ENCODE measurements at regions not wholly inside any gene's neighbourhood (a gene's known extent, or its start where the extent isn't known, plus 50 kb on each side); places are given as distances from the start of the nearest gene placed in this dataset.
"Not testable (repeated sequence)": the region's sequence is repeated elsewhere in the genome, so short reads cannot be mapped to it uniquely, and the experiment has no call there.

DNA sequence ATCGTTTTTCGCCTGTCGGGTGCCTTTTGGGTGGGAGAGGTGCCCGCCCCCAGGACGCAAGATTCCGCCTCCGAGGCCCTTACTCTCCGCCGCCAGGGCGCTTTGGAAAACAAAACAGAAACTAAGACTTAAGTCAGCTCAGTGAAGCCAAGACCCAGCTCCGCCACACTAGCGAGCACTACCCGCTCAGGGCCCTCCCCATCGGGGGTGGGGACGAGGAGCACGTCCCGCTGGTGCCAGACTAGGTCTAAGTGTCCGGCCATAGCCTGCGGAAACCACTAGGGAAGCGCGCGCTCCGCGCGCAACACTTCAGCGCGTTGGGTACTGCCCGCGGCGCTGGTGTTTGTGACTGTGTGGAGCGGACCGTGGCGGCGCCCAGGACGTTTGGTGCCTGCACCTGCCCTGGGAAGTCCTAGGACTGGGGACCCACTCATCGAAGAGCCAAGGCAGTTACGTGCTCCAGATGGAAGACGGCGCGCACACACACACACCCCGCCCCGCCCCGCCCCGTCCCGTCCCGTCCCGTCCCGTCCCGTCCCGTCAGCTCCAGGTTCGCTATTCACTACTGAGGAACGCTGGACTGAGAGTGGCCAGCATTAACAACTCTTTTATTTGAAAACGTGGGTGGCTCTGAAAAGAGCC lies 57.6 kb upstream of the BOLA1 start:
- TF ChIP-seq, protein P1, sequence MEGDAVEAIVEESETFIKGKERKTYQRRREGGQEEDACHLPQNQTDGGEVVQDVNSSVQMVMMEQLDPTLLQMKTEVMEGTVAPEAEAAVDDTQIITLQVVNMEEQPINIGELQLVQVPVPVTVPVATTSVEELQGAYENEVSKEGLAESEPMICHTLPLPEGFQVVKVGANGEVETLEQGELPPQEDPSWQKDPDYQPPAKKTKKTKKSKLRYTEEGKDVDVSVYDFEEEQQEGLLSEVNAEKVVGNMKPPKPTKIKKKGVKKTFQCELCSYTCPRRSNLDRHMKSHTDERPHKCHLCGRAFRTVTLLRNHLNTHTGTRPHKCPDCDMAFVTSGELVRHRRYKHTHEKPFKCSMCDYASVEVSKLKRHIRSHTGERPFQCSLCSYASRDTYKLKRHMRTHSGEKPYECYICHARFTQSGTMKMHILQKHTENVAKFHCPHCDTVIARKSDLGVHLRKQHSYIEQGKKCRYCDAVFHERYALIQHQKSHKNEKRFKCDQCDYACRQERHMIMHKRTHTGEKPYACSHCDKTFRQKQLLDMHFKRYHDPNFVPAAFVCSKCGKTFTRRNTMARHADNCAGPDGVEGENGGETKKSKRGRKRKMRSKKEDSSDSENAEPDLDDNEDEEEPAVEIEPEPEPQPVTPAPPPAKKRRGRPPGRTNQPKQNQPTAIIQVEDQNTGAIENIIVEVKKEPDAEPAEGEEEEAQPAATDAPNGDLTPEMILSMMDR (IDR thresholded peaks at IDR 0.05; ENCODE audit: low read depth, low read length), result not testable (repeated sequence)
- not testable (repeated sequence) for TF ChIP-seq EZH2phosphoT487 (IDR thresholded peaks at IDR 0.05; ENCODE audit: low read depth)

Measured in OCI-LY3 (cell line).